NCI-H2029 treated with DMSO at 0.1 percent for 48 hours (cell line): ENCODE measurements at regions not wholly inside any gene's neighbourhood (a gene's known extent, or its start where the extent isn't known, plus 50 kb on each side); places are given as distances from the start of the nearest gene placed in this dataset.

Experiments
- DNase-seq: peaks from one replicate; lab custom pipeline; 2025; lab: John Stamatoyannopoulos, UW

DNA sequence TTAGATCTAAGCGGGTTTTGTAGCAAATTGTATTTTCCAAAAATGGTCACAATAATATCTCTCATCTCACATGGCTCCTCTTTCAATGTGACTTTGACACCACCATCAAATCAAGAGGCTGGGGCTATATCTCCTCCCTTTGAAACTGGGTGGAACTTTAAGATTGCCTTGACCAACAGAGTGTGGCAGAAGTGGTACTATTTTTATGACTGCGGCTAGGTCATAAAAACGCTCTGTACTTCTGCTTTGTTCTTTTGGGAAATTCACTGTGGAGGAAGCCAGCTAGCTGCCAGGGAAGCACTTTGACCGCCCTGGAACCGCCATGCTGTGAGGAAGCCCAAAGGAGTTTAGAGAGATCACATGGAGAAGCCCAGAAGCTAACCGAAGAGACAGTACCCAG lies 50.7 kb upstream of the ACOT11 start:
- DNase-seq: no peak

DNA sequence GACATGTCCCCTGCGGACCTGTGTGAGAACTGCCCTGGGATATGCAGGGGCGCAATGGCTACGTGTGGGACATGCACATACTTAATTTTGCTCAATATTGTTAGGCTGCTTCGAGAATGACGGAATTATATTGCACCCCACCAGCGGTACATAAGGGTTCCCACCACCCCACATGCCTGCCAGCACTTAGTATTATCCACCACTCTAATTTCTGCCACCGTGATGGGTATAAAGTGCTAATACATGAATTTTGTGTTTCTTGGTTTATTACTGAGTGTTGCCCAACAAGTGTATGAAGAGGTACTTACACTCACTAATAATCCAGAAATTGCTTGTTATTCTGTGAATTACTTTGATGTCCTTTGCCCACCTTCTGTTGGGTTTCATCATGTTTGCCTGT lies 52.1 kb upstream of the ACOT11 start:
- DNase-seq: no peak

DNA sequence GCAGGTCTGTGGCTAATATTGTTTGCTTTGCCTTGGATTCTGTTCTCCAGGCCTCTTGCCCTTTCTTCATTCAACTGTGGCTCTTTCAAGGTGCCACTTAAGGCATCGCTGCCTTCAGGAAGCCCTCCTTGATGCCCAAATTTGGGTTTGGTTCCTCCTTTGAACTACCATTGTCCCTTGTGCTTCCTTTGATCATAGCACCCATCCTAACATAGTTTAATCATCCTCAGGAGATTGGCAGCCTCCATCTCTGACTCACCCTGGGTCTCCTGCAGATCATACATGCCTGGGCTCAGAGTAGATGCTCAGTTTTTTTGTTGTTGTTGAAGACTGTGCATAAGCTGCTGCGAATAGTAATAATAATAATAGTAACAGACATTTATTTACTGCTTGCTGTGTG lies 54.4 kb upstream of the ACOT11 start:
- DNase-seq: no peak

DNA sequence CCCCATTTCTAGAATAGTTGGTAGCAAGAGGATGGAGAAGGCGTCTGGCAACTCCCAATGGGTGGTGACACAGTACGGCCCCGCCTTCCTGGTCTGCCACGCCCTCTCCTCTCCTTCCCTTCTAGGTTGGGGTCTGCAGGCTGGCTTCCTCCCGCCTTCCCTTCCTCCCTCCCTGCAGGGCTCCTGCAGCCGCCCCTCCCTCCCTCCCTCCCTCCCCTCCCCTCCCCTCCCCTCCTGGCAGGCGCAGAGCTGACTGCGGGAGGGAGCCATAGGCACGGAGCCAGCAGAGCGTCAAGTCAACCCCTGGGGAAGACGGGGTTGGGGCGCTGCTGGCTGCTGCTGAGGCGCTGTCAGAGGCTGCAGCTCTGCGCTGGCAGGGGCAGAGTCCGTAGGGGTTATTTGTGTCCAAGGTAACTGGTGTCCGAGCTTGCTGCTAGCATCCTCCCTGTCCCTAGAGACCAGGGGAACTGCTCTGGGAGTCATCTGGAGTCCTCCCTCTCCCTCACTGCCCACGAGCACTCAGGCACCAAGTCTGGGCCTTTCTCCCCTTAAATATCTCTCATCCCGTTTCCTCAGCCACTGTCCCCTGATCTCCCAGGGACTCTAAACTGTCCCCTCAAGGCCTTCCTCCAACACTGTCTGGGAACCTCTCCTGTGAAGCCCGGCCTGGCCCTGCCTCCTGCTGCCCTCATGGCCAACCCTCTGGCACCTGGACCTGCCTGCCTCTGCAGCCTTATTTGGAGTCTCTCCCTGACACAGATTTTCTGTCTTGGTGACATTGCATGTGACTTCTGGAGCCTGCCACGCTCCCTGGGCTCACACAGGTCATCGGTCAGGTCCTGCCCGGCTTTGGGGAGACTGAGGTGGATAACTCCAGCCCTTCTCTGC lies 57.4 kb upstream of the ACOT11 start:
- no peak for DNase-seq

DNA sequence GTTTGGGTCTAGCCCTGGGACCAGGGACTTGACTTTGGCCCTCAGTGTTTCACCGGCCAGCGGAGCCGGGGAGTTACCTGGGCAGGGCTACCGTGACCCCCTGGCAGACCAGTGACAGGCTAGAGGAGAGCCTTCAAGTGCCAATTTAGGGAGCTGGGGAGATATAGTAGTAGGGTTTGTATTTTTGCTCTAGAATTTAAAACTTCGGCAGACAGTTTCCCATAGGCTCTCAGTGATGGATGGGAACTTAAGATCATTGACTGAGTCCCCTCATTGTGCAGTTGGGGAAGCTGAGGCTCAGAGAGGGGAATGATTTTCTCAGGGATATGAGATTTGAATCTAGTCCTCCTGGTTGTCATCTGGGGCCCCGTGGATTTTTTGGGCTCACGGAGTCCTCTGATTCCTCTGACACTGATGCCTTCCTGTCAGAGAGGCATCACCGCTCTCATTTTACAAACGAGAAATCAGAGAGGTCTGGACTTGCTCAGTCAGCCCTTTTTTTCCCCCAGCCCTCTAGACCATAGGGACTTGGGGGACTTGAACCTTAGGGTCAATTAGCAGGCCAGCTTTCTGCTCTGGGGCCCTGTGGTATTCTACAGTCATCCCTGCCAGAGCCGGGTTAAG lies 58.3 kb upstream of the ACOT11 start:
- no peak for DNase-seq

DNA sequence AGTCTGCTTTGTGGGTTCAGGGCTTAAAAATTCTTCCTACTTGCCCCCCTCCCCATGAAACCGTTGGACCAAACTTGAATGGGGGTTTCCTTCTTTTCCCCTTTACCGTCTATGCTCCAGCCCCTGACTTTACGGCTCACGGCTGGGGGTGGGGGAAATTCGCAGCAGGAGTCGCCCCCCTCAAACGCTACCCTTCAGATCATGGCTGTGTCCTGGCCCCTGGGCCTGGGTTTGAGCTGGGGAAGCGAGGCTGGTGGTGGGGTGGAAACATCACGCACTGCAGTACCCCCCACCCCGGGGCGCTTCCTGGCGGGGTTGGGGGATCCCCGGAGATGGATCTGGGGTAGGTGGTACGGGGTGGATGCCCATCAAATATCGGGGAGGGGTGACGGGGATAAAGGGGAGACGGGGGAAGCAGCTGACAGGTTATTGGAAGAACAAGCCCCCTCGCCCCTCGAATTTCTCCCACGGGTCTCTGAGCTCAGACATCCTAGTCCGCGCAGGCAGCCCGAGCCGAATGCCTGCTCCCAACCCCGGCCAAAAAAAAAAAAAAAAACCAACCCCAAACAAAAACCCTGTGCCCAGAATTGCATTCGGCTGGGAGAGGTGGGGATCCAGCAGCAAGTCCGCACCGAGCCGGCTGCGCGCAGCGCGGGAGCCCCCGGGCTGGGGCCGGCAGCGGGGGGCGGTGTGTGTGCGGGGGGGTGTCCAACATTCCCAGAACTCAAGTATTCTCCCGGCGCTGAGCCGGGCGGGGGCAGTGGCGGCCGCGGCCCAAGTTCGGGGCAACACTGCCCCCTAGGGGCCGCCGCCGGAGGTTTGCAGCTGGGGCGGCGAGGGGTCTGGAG lies 59.0 kb upstream of the ACOT11 start:
- peak; percentile 93 for DNase-seq

DNA sequence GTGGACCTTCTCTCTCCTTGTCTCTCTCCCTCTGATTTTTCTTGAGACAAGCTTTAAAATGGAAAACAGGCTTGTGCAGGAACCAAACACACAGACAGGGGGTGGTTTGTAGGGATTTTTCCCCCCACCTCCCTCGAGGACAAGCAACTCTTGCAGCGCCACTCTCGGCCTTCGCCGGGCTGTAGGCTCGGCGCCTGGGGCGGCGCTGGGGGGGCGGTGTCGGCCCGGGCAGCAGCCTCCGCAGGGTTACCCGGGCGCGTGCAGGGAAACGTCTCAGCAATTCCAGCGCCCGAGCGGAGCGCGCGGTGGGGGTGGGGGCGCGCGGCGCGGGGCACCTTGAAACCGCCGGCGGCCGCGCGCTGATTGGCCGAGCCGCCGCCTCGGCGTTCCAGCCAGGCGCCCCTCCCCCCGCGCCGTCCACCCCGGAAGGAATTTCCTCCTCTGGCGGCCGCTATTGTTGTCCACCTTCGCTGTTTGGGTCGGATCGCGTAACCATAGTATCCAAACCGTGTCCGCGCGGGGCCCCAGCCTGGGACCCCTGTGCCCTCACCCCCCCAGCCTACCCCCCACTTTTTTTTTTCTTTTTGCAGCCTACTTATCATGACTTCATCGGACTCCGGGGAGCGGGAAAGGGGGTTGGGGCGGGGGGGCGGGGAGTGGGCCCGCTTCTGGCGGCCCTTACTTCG lies 59.8 kb upstream of the ACOT11 start:
- peak; percentile 85 for DNase-seq

DNA sequence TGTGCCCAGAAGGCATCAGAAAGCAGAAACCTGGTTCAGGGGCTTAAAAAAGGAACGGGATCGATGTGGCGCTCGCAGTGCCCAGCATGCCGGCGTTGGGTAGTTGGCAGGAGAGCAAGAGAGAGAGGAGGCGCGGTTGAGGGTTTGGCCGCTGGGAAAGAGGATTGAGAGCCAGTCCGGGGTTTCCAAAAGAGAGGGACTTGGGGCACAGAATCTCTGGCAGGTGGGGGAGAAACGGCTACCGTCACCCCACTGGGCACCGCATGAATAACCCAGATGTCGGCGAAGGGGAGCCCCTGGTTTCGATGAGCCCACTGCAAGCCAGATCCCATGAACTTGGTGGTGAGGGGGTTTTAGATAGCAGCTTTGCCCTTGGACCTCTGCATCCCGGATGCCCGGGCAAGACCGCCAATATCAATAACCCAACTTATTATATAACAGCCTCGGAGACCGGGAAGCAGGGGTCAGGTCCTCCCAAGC lies 60.4 kb upstream of the ACOT11 start:
- peak; percentile 58 for DNase-seq

DNA sequence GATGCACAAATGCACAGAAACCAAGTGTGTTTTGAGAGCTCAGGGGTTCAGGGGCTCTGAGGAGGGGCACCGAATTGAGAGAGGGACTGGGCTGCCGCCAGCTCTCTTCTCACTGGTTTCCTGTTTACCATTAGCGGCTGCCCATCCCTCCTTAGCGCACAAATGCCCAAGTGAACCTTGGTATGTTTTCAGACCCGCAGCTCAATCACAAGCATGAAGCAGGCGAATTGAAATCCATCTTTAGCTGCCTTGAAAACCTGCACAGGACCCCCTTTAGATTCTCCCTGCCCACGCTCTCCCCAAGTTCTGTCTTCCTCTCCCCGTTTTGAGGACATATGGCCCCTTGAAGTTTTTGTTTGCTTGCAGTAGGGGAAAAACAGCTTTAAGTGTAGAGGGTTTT lies 61.1 kb upstream of the ACOT11 start:
- peak; percentile 66 for DNase-seq

DNA sequence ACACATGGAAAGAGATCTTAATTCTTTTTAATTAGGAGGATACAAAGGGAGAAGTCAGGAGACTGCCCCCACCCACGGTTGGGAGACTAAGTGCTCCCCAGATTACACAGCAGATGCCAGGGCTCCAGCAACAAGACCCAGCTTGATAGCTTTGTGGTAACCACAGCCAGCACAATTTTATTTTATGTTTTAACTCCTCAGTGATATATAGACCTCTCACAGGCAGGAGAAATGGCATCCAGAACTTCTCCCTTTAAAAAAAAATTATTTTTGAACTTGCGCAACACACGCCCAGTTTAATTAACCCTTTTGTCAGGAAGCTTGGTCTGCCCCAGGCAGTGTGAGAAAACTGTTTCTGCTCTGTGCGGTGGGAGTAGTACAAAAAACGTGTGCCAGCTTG lies 62.6 kb upstream of the ACOT11 start:
- DNase-seq: no peak

DNA sequence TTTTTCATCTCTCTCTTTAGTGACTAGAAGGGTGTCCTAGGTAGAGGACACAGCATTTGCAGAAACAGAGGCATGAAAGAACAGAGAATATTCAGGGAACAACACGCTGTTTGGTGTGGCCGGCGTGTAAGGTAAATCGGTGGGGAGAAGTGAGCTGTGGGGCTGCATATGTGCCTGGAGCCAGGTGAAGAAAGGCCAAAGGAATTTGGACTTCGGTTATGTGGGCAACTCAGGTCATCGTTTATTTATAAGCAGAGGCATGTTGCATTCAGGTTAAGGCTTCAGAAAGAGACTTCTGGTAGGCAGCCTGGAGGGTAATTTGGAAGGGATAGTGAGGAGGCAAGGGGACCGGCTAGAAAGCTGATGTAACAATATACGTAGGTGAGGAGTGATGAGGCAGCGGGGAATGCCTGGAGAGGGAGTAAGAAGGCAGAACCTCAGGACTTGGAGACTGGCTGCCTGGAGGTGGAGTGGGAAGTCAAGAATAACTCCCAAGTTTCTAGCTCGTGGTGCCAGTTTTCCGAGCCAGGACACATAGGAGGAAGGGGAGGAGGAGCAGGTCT lies 64.1 kb upstream of the ACOT11 start:
- no peak for DNase-seq

DNA sequence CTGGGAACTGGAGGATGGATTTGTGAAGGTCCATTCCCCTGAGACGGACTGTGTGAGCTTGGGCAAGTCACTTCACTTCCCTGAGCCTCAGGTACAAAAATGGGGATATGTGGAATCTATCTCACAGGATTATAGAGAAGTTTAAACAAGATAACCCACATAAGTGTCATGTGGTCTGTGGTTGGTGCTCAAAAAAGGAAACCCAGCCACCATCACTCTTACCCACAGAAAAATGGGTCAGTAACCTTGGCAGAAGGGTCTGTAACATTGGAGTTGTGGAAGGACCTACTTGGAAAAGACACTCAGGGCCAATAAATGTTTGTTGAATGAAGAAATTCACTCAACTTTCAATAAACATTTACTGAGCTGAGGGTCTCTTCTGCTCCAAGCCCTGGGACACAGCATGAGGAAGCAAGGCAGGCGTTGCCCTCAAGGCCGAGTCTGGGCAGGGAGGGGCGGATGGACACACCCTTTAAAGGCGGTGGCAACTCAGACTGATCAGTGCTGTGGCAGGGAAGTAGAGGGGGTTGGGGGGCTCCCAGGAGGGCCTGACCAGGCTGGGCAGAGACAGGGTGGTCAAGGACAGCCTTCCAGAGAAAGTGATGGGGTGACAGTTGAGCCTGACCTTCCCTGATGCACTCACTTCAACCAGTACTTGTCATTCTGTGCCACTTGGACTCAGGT lies 66.7 kb upstream of the ACOT11 start:
- DNase-seq: no peak

DNA sequence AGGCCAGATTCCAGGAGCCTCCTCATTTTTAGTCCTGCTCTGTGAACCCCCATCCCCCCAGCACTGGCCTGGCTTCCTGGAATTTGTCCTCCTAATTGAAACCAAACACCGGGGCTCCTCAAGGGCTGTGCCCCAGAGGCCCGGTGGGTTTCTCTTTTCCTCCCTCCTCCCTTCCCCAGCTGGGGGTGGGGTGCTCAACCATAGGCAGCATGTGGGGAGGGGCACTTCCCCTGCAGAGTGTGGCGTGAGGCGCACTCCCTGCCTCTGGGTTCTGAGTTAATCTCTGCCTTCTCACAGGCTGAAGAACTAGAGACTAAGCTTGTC lies 67.5 kb upstream of the ACOT11 start:
- no peak for DNase-seq

DNA sequence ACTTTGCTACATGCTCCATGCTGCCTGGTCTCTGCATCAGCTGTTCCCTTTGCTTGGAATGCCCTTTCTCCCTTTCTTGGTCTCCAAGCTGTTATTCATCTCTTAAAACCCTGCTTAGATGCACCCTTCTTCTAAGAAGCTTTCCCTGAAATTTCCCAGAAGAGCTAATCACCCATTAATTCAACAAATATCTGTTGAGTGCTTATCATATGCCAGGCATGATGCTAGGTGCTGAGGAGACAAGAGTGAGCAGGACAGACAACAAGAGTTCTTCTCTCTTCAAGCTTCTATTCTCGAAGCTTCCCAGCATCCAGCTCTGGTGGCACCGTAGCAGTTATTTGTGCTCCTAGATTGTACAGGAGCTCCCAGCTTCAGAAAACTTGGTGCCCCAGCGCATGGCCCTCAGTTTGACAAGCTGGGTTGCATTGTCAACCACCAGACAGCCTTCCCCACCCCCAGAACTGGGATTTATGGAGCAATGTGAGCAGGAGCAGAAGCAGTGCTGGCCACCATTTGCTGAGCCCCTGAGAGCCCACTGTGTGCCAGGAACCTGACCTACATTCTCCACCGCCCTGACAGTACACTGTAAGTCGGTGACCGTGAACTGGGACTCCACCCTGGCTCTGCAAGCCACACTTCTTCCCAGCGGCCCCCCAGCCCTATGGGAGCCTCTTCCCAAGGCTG lies 68.0 kb upstream of the ACOT11 start:
- DNase-seq: no peak

DNA sequence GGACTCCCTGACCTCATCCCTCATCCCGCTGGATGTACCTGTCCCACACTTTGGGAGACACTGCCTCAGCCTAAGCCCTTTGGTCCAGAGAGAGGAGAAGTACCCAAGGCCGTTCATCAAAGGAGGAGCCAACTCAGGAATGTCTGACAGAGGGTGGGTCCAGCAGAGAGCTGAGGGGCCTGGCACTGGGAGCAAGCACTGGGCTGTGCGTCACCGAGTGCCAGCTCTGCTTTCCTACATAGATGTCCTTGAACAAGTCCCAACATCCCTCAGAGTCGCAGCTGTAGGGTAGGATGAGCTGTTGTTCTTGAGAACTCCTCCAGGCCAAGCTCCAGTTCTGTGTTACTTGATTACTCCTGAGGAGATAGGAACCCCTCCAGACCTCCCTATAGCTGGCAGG lies 68.8 kb upstream of the ACOT11 start:
- no peak for DNase-seq

DNA sequence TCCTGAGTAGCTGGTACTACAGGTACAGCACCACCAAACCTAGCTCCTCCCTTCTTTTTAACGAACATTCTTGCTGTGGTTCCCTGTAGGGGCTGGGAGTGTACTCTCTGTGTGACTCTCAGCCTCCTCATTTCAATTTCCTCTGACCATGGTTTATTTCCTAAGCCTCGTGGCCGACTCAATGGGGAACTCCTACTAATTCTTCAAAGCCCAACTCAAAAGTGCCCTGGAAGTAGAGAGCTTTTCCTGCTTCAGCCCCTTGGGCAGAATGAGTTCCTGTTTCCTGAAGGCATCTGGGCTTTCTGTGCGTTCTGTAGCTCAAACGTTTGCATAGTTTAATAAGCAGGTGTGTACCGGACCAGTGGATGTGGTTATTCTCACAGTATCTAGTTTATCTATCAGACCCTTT lies 70.9 kb upstream of the ACOT11 start:
- DNase-seq: no peak

DNA sequence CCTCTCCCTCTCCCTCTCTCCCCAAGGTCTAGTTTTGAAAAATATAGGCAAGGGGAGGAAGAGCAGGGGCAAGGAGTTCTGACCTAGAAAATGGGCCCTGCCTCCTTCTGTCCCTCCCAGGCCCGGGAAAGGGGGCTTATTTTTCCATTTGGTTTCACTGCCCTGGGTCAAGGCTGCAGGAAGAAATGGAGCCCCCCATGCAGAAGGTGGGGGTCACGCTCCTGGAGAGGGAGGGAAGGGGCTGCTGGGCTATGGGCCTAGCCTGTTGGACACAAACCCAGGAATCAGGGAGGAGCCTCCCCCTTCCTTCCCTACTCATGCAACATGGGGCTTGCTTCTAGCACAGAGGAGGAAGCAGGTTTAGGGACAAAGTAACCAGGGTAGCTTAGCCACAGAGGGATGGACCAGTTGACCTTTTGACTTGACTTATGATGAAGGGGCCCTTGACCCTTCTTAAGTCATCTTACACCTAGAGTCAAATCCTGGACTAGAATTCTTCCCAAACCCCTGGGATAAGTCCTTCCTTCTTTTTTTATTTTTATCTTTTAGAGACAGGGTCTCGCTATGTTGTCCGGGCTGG lies 70.4 kb upstream of the SSBP3 start:
- no peak for DNase-seq

DNA sequence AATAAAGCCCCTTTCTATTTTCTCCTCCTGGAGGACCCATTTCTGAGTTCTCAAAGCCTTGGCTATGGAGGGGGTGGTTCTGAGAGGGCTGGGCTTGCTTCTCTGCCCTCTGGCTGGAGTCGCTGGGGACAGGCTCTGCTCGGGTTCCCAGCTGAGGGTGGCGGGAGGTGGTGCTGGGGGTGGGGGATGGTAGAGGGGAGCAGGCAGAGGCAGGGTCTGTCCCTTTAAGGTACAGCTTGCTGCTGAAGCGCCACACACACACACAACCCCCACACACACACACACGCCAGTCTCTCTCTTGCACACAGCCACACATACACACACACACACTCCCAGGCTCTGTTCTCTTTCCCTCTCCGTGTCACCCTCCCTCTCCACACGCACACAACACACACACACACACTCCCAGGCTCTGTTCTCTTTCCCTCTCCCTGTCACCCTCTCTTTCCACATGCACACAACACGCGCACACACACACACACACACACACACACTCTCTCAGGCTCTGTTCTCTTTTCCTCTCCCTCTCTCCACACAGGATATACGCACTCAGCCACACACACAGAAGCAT lies 69.8 kb upstream of the SSBP3 start:
- DNase-seq: no peak

DNA sequence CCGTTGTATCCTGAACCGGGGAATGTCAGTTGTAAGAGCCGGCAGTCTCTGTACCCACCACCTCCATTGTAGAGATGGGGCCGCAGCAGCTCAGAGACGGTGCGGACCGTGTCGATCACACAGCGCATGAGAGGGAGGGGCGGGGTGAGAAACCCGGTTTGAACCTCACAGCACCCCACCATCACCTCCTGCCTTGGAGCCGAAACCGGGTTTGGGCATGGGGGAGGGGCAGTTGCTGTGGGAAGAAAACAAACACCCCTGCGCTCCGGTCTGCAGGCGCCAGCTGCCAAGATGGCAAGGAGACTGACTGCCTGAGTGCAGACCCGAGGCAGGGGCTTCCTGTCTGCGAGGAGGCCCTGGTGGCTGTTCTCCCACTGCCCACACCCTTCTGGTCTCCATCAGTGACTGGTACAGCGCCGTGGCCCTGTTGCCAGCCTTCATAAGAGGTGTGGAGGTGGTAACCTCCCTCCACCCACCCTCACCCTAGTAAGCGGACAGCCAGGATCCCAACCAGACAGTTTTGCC lies 69.2 kb upstream of the SSBP3 start:
- DNase-seq: no peak
